HG03060 (cell line): ENCODE measurements at regions not wholly inside any gene's neighbourhood (a gene's known extent, or its start where the extent isn't known, plus 50 kb on each side); places are given as distances from the start of the nearest gene placed in this dataset.
A peak's percentile ranks its signal among the peaks of the same experiment; 100 is the strongest.
"Not testable (repeated sequence)": the region's sequence is repeated elsewhere in the genome, so short reads cannot be mapped to it uniquely, and the experiment has no call there.

Experiments
- ATAC-seq: cut with Tn5 transposase; IDR thresholded peaks from one replicate; pipeline ENCODE4 v1.9.1; 2021; ENCODE audit warnings: low read depth, moderate number of reproducible peaks; ENCODE audit not compliant: unreplicated experiment

DNA sequence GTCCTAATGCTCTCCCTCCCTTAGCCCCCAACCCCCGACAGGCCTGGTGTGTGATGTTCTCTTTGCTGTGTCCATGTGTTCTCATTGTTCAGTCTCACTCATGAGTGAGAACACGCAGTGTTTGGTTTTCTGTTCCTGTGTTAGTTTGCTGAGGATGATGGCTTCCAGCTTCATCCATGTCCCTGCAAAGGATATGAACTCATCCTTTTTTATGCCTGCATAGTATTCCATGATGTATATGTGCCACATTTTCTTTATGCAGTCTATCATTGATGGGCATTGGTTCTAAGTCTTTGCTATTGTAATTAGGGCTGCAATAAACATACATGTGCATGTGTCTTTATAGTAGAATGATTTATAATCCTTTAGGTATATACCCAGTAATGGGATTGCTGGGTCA is 184.7 kb upstream of the AHR start:
- not testable (repeated sequence) for ATAC-seq

DNA sequence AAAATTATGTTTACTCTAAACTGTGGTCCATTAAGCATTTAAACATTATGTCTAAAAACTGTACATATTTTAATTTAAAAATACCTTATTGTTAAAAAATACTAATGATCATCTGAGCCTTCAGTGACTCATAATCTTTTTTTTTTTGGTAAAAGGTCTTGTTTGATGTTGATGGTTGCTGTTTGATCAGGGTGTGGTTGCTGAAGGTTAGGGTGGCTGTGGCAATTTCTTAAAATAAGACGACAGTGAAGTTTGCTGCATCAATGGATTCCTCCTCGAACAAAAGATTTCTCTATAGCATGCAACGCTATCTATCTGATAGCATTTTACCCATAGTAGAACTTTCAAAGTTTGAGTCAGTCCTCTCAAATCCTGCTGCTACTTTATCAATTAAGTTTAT is 180.0 kb upstream of the AHR start:
- ATAC-seq = no peak

DNA sequence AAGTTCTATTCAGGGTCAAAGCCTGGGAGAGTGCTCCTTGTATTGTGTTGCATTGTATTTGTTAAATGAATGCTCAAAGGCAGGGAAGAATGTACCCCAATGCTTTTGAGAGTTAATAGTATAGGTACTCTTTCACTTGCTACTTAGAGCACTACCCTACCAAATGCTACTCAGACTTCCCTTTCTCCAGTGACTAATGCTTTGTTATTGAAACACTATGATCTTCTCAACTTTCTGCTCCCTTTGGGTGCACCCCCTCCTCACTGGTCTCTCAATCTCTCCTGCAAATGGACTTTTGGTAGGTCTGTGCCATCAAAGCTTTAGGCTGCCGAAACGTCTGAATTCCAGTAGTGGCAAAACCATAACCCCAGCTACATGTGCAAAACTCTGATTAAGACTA is 177.7 kb upstream of the AHR start:
- no peak for ATAC-seq

DNA sequence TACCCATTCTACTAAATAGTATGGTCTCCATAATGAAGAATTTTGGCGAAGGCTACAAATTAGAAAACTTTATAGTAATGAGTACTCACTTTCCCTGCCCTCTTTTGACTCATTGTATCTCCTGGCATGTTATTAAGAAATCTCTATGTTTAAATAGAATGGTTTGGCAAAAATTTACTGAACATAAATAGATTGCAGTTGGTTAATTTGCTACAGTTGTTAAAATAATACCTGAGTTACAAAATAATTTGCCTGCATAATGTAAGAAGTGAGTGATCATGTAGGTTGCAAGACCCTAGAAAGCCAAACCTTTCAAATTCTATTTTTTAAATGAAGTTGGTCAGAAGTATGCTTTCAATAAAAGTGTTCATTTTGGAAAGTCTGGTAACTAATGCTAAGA is 176.8 kb upstream of the AHR start:
- ATAC-seq = no peak

DNA sequence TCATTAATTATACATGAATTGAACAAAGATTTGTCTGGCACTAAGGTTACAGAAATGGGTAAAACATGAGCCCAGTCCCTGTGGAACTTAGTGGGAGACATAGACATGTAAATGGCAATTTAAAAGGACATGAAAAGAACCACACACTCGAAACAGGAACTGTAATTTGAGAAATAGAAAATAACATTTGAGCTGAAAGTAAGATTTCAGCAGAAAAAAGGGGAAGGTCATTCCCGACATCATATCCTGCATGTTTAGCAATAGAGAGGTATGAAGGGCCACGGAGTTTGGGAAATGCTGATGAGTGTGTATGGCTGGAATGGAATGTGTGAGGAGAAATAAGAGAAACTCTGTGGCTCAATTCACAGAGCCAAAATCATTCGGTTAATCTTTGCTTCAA is 175.4 kb upstream of the AHR start:
- ATAC-seq = no peak

DNA sequence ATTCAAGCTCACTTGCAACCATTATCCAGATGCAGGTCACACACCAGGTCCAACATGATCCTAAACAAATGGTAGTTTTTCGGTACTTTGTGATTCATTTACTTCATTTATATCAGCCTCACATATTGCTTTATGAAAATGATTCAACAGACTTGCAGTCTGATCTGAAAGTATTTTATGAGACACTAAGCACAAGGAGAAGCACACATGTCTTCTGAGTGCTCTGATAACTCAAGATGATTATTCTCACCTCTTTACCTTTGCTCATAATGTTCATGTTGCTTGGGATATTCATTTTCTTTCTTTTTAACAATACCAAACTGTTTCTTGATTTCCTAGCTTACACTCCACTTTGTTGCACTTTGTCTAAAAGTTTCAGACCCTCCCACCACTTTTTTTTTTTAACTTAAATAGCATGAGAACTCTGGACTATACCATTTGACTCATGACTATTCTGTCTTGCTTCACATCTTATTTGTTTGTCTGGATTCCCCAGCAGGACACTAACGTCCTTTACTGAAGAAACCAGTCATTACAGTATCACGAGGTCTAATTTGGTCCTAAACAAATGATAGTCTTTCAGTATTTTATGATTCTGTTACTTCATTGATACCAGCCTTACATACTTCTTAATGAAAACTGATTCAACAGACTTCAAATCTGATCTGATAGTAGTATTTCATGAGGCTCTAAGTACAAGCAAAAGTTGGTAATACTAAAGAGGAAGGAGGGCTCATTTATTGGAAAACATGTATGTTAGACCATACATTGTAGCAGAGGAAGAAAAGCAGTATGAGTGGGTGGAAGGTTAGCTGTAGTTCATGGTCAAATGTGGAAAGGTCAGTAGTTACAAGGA is 171.8 kb upstream of the AHR start:
- peak; percentile 63 for ATAC-seq

DNA sequence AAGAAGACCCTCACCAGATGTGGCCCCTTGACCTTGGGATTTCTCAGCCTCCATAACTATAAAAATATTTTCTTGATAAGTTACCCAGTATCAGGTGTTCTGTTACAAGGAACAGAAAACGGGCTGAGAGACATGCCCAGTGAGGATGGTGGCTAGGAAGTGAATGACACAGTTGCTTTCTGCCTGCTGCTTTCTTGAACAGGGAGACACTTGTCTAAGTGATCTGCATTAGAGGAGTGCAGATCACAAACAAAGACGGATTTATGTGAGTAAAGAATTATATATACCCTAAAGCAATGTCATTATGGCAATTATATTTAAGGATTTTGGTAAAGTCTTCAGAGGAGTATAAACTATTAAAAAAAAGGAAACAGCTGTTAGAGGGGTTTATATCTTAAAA is 169.2 kb upstream of the AHR start:
- no peak for ATAC-seq

DNA sequence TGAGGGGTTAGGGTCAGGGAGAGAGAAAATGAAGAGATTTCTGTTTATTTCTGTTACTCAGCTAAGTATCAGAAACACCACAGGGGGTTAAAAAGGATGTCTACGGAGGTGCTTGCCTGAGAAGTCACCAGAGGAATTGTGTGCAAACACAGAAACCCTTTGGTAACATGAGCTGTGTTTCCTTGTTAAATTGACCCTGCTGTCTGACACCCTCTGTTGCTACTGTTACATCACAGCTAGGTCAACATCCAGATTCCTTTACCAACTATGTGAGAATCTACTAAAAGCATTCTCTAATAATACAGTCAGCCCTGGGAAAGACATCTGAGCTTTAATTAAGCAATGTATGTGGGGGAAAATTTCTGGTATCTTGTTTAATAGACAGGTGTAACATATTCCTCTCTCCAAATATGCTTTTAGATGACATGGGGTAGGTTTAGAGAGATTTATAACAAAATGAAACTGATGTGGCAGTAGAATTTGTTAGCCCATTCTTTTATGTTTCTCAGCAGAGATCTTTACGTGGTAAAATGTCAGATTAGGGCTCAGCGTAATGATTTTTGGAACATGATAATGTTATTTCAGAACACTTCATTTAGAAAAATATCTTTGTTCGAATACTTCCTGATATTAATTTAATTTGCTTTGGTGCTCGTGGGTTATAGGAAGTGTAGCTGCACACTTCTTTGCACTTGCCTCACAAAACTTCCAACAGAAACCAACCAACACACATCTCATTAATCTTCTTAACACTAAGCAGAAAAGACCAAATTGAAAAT is 168.0 kb upstream of the AHR start:
- ATAC-seq = no peak

DNA sequence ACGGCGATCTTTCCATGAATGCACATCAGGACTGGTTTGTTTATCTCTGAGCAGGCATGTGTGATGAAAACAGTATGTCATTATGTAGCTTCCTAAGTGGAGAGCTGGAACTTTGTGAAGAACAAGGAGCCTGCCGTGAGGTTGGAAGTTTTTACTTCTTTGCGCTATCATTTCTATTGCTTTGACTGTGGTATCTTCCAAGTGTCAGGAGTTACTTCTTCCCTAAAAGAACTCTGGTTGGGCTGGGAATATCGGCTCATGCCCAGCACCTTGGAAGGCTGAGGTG is 167.4 kb upstream of the AHR start:
- ATAC-seq = no peak

DNA sequence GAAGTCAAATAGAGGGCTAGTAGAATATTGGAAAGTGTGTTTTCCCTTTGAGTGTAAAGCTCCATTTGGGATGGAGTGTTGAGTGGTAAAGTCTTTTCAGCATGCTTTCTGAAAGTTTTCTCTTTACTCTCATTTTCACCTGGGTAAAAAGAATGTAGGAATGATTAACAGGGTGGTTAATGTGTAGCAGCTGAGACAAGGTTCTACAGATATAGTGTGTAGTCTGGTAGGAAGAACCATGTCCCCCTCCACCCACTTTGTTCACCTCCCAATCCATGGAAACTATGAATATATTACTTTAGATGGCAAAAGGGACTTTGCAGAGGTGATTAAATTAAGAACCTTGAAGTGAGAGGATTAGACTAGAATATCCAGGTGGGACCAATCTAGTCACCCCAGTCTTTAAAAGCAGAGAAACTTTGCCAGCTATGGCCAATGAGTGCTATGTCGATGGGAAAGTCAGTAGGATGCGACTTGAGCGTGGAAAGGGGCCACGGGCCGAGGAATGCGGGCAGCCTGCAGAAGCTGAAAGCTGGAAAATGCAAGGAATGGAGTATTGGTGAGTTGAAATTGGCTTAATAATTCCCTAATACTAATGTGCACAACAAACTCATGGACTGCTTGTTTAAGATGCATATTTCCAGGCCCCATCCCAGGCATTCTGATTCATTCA is 166.3 kb upstream of the AHR start:
- ATAC-seq = no peak

DNA sequence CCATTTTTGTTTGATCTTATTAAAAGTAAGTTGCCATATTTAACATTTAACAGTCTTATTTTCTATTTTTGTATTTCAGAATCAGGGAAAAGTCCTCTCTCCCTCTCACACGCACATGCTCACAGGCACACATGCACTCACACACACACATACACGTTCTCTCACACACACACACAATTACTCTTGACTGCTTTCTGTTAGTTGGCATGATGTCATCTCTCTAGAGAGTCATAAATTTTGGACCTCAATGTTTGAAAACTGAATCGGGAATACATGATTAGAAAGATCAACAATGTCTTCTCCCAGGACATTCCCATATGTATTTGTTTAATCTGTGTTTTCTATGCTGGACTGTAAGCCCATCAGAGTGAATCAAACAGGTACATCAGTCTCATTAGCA is 165.7 kb upstream of the AHR start:
- no peak for ATAC-seq

DNA sequence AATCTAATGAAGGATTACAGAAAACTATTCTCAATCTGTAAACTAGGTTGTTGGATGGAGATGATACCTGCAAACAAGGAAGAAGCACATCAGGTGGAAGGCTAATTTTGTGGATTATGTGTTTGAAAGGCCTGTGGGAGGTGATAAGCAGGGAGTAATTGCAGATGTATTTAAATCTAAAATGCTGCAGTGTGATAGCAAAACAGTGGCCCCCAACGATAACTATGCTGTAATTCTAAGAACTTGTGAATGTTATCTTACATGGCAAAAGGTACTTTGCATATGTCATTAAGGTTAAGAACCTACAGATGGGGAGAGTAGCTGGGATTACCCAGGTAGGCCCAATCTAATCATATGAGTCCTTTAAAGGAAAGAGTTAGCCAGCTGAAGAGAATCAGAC is 164.5 kb upstream of the AHR start:
- no peak for ATAC-seq

DNA sequence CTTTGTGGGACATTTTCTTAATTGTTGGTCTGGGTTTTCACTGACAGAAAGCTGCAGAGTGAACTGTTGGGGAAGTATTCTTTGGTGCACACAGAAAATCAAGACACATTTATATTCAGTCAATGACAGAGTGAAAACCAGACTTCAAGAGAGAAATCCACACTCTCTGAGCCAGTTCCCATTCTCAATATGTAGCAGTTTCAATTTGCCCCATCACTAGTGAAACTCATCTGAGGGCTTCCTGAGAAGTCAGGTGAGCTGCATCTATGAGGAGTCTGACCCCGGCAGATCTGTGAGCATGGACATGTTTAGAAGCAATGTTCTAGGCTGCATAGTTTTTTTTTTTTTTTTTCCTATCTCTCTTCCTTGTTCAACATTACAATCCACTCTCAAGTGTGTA is 163.7 kb upstream of the AHR start:
- ATAC-seq = peak; percentile 82

DNA sequence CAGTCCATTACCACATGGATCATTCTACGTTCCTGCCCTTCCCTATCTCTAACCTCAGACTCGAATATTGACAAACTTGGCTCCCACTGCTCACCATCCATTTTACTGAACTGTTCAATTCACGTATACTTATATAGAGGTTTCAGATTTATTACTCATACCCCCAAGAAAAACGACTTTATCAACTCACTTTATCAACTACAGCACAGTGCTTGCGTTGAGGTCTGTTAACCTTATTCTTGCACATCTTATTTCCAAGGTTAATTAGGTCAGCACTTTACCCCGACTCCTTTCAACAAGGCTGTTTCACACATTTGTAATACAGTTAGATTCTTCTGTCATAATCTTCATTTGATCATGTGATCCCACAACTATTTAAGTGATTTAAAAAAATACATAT is 162.3 kb upstream of the AHR start:
- no peak for ATAC-seq

DNA sequence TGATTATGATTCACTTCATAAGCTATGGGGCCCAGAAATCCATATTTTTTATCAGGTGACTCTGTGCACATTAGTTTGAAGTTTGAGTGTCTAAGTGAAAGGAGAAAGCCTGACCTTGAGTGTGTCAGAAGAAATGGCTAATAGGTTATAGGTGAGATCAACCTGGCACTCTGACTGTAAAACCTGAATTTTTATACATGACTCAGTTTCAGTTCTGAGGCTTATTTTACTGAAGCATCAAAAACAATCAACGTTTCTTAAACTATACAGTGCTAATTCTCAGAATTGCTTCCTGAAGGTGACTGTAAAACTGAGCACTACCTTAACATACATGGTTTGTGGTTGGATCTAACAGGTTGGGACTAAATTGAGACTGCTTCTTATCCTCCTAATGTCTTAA is 159.4 kb upstream of the AHR start:
- ATAC-seq = no peak

DNA sequence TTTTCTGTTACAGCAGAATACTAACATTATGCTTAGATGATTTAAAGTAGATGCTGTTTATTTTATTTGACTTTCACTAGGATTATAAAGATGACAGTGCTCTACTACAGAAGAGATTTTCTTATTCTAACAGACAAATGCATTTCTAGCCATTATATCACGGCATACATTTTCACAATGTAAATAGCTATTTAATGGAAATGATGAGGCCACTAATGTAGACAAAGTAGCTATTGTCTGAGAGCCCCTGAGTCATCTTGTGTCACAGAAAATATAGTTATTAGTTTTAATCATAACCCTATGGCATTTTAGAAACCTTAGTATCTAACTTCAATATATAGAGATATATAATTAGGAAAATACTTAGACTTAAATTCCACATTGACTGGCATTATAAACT is 158.0 kb upstream of the AHR start:
- no peak for ATAC-seq

DNA sequence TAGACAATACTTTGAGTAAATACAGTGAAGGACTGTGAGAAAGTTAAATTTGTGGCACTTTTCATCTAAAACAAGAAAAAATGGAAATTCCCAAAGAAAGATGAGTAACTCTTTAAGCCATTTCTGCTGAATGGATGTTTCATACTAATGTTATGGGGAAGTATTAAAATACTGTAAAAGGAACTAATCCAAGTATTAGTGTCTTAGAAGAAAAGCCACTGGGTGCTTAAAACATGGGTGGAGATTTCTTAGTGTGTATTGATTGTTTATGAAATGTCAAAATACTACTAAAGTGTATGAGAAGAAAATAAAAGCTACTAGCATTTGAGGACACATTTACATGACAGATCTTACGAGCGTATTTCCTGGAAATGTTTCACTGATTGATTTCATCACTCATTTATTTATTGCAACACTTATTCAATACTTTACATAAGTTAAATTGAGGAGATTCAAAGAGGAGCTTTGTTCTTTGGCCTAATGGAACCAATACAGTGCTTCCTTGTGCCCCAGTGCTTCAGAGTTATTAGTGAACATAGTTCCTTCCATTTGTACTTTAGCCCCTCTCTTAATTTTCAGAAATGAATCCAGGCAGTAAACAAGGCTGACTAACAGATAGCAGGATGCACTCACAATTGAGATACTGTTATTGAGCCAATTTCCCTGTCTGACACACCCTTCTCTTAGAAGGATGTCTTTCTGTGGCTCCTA is 155.5 kb upstream of the AHR start:
- no peak for ATAC-seq

DNA sequence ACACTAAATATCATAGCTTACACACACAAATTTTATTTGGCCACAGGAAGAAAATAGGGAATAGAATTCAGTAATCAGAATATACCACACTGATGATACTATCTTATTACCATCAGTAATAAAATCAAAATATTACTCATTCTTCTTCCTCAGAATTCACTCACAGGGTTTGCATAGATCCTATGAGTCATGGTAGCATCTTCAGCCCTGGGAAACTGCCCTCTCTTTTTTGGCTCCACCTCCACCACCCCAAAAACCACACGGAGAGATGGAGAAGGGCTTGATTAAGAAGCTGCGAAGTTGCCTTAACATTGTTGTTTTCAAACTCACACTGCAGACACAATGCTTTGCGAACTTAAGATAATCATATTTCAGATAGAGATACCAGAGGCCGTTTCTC is 154.1 kb upstream of the AHR start:
- ATAC-seq = peak; percentile 47

DNA sequence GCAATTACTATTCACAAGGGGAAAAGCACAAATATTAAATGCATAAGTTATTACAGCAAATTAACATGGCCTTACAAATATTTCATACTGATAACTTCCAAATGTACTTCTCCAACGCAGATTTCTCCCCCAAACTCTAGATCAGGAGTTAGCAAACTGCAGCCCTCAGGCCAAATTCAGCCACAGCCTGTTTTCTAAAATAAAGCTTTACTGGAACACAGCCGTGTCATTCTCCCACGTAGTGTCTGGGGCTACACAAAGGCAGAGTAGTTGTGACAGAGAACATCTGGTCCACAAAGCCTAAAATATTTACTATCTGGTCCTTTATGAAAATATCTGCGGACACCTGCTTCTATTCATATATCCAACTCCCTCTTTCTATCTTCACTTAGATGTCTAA is 151.8 kb upstream of the AHR start:
- ATAC-seq = no peak

DNA sequence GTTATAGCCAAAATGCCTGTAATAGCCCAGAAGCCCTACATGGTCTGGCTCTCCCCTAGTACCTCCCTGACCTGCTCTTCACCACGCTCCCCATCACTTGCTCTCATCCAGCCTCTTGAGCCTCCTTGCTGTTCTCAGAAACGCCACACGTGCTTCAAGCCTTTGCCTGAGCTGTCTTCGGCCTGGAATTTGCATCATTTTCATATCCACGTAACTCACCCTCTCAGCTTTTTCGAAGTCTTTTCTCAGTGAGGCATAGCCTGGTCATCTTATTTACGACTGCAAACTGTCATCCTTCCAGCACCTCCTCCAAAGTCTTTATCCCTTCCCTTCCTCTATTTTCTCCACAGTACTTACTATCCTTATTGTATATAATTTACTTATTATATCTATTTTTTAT is 151.0 kb upstream of the AHR start:
- no peak for ATAC-seq

DNA sequence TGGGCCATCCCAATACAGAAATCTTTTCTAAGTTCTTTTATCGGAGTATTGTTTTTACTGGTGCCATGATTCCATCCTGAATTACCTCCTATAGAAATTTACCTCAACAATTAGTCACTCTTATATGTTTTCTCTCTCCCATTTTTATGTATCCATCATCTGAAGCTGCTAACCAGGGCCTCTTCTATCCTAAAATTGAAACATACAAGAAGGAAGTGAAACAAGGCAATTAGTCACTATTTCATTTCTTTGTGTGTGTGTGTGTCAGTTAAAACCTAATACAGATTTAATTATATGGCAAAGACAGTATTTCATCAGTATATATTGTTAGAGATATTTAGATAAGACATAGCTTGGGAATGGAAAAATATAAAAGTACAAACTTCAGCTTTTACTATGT is 148.4 kb upstream of the AHR start:
- ATAC-seq = peak; percentile 59
